ENCODE measurements at regions not wholly inside any gene's neighbourhood (a gene's known extent, or its start where the extent isn't known, plus 50 kb on each side); places are given as distances from the start of the nearest gene placed in this dataset.

- no peak for DNase-seq
These were observed 138.7 kb upstream of the POF1B start for GRCh38 chrX:85517994-85518718.

DNA sequence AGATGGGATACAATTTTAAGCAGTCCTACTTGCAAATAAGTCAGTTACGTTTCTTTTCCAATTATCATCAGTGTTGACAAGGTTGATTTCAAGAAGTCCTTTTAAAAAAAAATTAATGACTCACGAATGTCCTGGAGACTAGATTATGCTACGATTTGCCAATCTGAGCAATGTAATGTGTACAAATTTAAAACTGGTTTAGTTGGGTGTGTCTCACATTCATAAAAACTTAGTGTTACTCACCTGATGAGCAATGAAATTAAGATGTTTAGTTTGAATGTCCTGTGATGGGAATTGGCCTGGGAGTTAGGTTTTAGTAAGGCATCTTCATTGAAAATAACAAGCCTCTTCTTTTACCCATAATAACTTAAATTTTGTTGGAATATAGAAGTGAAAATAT is 136.7 kb upstream of the POF1B start:
- no peak for DNase-seq

GRCh38 chrX:85506871-85507270 is 127.4 kb upstream of the POF1B start:
- DNase-seq, result no peak

- no peak for DNase-seq
These were observed 126.3 kb upstream of the POF1B start for GRCh38 chrX:85505801-85506200.

- DNase-seq, result no peak
These were observed 124.9 kb upstream of the POF1B start for GRCh38 chrX:85504381-85504780.

DNA sequence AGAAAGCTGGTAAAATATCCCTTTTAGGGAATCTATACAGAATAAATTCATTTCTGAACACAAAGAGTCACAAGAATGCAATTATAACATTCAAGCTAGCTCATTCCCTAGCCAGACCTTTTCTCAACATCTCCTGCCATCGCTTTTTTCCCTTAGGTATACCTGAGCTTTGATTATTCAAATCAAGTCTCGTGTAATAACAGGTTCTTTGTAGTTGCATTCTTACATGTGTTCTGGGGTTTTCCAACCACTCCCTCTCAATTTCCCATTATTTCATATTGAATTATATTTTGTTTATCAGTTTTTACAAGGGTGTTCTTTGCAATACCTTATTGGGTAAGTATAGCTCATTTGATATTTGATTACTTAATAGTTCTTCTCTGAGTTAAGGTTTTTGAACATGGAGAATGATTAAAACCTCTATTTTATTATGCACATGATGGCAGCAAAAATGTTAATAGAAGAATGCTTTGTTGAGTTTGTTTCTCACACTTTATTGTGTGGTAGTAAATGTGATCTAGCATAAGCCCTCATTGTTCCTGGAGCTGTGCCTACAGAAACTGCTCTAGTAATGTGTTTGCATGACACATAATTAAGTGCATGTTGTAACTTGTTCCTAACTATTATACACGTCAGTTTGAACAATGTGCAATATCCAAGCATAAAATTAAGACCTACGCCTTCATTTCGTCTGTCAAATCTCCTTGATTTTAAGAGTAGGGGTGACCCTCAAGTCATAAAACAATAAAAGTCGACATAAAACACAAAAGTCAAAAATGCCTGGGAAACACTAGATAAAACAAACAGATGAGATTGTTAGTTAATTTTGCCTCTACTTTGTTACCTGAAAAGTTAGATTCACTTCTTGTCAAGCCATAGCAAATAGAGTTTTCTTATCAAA is 124.0 kb upstream of the POF1B start:
- DNase-seq, result no peak

GRCh38 chrX:85501349-85501748 is 121.9 kb upstream of the POF1B start:
- no peak for DNase-seq

DNA sequence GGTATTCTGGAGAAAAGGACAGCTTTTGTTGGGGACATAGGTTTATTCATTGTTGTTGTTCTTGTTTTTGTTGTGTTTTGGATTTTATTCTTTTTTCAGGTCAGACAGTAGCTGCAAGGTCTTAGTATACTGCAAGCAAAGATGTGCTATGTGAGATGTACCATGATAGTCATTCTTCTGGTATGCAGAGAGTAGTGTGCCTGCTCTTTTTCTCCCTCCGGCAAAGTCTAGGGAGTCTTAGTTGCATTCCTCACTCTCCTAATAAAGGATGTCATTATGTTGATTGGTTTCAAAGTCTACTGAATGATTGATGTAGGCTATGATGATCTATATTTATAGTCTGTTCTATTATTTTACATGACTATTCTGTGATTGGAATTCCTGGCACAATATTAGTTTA is 119.9 kb upstream of the POF1B start:
- no peak for DNase-seq

DNA sequence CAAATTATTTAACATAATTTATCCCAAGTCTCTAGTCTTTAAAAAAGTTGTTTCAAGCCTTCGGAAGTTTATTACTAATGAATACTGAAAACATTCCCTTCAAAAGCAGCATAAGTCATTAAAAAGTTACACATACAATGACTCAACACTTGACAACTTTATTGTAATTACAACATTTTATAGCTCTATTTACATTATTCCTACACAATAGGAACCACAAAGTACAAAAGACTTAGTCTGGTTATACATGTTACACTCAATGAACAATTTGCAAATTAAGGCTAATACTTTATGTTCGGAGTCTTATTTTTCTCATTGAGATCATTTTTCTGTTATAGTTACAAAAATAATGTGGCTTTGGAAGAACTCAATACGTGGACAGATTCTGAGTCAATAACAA is 114.4 kb upstream of the POF1B start:
- DNase-seq, result no peak

- DNase-seq, result no peak
These were observed 74.8 kb upstream of the POF1B start for GRCh38 chrX:85454295-85454694.

DNA sequence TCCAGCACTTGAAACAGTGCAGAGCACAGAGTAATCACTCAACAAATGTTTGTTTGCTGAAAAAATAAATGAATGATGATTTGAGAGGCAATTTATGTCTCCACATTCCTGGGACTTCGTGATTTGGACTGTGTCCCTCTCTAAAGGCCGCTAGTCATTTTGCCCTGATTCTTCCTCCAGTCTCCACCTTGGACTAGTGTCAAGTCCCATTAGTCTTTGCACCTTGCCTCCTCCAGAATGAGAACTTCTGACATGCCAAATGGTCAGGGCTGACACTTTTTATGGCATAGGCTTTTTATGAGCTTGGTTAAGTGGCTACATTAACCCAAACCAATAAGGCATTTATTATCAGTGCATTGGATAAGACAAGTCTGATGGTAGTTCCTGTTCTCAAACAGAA is 65.1 kb upstream of the POF1B start:
- DNase-seq, result no peak
